Left hindlimb (tissue), 1 donor: ENCODE measurements at regions not wholly inside any gene's neighbourhood (a gene's known extent, or its start where the extent isn't known, plus 50 kb on each side); places are given as distances from the start of the nearest gene placed in this dataset.
"Not testable (repeated sequence)": the region's sequence is repeated elsewhere in the genome, so short reads cannot be mapped to it uniquely, and the experiment has no call there.

ENCODE experiments used
- DNase-seq: peaks from one replicate; pipeline ENCODE4 v3.0.0-alpha.2; 2018

DNA sequence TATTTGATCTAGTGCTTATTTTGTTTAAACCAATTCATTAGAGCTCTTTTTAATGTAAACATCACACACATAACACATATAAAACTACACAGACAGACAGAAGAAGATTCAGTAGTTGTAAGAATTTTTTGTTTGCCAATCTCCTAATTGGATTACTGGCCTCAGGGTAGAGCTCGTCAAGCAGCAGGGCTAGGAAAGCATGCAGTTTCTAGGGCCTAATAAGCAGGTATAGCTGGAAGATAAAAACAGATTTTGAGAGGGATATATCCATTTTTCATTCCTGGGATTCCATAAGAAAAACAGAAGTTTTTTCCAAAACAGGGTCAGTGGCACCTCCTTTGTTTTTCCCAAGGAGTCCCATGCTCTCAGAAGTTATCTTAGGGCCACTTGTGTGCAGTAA is 265.2 kb upstream of the SGO1 start:
- DNase-seq = no peak

DNA sequence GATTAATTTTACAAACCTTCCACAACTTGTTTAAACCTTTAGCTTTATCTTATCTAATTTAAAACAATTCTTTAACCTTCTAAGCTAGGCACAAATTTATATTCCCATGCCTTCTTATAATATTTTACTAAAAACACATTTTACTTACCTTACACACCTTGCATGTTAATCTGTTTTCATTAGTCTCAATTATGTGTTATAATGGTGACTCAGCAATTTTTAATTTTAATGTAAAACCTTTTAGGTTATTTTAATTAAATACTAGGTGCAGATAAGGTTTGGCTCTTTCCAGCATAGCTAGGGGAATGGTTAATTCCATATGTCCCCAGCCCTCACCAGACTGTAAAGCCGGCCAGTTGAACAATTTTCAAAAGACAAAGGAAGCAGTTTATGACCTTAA is 264.6 kb upstream of the SGO1 start:
- DNase-seq = no peak

GRCh38 chr3:20442846-20443245 is 256.8 kb upstream of the SGO1 start:
- no peak for DNase-seq

DNA sequence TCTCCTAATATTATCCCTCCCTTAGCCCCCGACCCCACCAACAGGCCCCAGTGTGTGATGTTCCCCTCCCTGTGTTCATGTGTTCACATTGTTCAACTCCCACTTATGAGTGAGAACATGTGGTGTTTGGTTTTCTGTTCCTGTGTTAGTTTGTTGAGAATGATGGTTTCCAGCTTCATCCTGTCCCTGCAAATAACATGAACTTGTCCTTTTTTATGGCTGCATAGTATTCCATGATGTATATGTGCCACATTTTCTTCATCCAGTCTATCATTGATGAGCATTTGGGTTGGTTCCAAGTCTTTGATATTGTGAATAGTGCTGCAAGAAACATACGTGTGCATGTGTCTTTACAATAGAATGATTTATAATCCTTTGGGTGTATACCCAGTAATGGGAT is 241.3 kb upstream of the SGO1 start:
- not testable (repeated sequence) for DNase-seq

DNA sequence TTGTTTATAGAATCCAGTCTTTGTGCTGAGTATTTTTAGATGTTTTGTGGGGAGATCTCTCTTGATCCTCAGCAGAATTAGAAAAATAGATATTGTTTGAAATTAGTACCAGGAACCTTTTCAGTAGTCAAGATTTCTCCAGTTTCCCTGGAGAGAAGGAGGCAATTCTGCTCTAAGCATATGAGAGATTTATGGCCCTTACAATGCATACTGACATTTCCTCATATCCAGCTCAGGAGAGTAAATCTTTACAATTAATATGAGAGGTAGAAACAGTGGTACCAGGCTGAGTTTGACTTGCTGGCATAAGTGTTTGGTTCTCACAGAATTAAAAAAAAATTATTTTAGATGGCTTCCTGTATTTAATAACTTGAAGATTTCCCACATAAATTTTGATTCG is 239.1 kb upstream of the SGO1 start:
- no peak for DNase-seq

- no peak for DNase-seq
These were observed 238.1 kb upstream of the SGO1 start for GRCh38 chr3:20424086-20424485.

GRCh38 chr3:20422391-20422790 is 236.4 kb upstream of the SGO1 start:
- DNase-seq = no peak

DNA sequence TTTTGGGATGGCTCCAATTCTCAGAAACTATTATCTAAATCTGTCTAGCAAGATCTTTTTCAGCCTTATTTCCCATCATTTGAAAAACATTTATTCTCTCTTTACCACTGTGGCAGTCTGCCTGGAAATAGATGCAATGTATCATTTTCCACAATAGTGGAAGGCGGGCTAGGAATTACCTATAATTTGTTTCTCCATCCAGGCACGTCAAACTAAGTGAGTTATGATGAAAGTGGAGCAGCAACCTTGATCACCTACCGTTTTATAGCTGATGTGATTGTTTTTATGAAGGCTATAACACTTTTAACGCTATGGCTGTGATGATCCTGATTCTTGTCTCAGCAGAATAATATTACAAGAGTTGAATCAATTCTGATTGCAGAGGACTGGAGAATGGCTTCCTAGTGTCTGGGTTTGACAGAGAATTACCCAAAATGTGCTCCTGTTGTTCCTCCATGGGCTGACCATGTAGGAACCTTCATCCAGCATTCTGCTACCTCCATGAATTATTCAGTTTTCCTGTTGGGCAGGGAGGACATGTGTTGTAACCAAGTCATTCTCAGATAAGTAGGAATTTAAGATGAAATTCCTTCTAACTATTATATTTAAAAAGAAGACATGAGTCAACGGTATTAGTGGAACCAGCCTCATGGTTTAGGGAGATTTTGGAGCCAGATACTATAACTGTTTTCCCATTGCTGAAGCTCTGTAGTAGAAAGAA is 231.5 kb upstream of the SGO1 start:
- no peak for DNase-seq

DNA sequence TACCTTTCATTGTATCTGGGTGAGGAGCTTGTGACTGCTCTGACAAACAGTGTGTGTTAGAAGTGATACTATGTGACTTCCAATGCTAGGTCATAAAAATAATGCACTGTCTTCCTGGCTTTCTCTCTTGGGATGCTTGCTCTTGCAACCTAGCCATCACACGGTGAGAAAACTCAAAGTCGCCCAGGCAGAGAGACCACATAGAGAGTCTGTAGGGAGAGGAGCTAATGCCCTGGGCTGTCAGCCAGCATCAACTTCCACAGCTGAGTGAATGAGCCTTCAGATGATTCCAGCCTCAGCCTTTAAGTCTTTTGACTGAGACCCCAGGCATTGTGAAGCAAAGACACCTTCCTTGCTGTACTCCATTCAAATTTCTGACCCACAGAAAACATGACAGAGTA is 220.6 kb upstream of the SGO1 start:
- no peak for DNase-seq

DNA sequence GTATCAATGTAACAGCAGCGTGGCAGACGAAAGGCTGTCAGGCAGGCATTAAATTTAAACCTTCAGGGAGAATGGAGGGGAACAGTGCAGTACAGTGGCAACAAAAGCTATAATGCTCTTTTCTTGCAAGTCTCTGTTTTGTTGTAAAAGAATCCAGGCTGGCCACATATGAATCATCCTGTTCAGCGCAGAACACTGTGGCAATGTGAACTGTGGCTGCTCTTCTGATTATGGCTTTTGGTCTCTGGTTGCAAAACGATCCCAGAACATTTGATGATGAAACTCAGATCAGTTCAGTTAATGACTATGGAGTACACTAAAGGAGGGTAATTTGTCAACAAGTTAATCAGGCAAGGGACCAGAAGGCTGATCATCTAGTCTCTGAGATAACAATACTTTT is 219.7 kb upstream of the SGO1 start:
- no peak for DNase-seq

- DNase-seq = no peak
These were observed 219.2 kb upstream of the SGO1 start for GRCh38 chr3:20405231-20405630.

DNA sequence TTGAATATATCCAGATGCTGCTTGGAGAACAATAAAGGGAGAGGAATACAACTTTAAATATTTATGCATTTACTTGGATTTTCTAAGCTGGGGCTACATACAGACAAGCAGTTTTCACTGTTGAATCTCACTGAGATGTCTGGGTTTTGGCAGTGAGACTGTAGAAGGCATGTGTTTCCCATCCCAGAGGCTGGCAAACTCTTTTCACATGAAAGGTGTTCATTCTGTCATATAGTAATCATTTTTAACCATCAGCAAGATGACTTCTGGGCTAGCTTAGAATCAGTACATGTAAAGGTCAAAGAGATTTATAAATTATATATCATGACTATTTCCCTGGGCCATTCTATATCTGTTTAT is 218.7 kb upstream of the SGO1 start:
- no peak for DNase-seq

DNA sequence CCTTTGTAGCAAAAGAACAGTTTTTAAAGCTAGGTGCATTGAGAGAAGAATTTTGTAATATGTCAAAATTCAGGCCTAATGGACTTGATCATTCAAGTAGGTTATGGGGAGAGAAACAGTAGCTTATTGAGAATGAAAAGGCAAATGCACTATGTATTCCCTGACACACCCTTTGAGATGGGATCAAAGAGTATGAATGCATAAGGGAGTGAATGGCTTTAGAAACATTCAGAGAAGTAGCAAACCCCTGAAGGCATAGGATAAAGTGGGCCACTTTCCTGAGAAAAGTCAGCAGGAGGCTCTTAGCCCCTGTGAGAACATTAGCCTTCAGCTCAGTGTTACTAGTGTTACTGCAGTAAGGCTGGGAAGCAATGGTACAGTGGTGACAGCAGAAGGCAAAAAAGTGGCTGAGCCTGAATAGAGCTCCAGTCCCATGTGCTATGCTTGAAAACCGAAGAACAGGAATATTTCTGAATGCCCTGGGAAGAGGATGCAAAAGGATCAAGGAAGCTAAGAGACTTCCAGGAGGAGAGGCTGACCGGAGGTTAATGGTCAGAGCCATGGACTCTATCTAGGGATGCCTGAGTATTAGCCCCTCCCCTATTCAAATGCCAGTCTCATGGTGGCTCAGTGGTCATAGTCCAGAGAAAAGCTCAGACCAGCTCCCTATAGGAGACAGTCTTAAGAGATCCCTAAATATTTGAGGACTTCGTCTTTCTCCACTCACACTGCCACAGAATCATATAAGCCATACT is 218.2 kb upstream of the SGO1 start:
- DNase-seq = no peak

DNA sequence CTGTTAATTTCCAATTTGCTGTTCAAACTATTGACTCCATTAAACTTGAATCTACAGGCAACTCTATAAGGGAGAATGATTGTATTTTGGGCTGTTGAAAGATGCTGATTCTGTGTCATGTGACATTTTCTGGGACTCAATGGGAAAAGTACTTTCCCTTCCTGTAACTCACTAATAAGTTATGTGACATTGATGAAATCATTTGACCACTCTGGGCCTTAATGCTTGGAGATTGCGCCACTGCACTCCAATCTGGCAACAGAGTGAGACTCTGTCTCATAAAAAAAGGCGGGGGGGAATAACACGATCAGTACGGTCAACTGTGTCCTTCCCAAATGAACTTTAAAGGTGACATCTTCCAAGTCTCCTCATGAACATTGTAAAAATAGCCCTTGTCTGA is 215.2 kb upstream of the SGO1 start:
- DNase-seq = no peak

GRCh38 chr3:20400686-20401085 is 214.7 kb upstream of the SGO1 start:
- DNase-seq = no peak

DNA sequence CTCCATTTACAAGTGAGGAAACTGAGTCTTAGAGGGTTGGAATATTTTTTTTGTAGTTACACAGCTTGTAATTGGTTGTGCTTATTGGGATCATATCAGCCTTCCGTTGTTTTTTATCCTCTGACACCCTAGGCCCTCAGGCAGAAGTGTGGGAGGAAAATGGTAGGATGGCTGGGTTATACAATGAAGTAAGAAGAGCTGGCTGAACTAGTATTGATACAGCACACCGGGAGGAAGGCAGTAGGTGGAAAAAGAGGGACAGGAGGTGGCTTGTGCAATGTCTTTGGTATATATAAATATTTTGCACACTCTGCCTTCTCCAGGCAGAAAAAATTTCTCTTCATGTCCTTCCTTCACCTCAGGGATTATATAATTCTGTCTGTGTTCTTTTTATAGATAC is 214.3 kb upstream of the SGO1 start:
- no peak for DNase-seq

GRCh38 chr3:20396335-20396734 is 210.3 kb upstream of the SGO1 start:
- DNase-seq = no peak

DNA sequence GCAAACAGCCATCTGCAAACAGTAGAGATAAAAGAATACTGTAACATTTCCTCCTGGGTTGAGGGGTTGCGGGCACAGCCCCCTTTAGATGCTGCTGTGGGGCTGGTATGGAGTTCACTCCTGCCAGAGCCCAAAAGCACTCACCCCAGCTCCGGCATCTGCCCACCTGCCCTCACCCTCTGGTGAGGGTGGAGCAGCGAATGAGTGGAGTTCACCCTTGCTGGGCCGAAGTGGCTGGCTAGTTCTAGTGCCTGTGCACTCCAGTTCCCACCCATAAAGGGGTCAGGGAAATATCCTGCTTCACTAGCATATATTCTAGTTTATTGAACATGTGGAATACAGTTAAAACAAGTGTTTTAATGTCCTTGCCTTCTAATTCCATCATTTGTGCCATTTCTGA is 209.7 kb upstream of the SGO1 start:
- no peak for DNase-seq

DNA sequence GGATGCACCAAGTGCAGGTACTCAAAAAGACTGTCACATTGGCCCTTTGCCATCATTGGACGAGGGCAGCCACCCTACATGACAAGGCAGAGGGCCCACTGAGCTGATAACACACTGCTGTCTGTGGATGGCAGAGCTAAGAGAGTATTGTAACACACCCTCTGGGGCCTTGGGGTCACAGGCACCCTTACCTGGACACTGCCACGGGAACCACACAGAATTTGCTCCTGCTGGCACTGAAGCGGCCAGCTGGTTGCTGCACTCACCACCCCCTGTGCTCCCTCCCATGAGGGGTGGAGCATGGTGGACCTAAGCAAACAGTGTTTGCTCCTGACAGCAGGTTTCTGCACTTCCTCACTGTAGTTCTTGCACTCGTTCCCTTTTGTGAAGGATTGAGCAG is 208.2 kb upstream of the SGO1 start:
- no peak for DNase-seq

- no peak for DNase-seq
These were observed 205.6 kb upstream of the SGO1 start for GRCh38 chr3:20391644-20392043.

DNA sequence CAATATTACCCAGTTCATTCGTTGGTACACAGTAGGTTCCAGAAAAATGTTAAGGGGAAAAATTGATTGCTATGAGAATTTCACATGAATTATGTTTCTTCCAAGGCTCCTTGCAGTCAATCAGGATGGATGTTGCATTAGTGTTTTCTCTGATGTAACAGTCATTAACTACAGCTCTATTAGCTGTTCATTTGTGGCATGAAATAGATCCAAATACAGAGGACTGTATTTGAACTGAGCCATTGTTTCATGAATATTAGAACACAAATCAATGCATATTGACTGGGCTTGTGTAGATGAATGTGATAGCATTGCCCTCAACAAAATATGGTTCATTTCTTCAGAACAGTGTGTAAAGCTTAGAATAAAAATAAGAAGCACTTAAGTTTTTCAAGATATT is 203.0 kb upstream of the SGO1 start:
- no peak for DNase-seq

GRCh38 chr3:20380295-20380694 is 194.3 kb upstream of the SGO1 start:
- DNase-seq = no peak

DNA sequence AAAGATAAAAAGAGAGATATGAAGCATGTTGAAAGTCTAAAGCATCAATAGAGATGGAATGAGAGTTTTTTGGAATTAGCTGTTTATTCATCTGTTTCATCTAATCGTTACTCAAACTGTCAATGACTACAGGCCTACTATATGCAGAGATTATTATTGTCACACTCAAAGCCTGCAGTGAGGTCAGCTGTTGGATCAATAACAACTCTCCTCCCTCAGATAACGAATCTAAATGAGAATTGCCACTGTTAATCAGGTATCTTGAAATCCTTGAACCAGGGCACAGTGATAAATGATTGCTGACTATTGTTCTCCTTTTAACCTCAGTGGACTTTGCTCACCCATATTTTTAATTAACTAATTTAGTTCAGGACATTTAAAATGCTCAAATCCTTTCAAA is 192.3 kb upstream of the SGO1 start:
- no peak for DNase-seq

GRCh38 chr3:20376665-20377217 is 190.7 kb upstream of the SGO1 start:
- DNase-seq = no peak

DNA sequence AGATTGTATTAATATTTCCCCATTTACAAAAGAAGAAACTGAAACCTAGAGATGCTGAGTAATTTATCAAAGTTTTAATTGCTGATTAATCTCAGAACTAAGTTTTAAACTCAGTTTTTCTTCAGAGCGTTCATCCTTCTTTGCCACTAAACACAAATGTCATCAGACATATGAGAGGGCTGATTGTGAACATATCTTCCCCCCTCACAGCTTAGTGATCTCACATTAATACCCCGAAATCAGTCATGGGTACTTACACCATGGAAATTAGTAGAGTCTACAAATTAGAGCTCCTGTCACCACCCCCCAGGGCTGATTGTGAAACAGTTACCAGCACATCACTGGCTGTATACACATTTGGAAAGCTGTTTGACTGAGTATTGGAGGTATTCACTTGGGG is 189.3 kb upstream of the SGO1 start:
- DNase-seq = no peak
